ENCODE measurements at regions not wholly inside any gene's neighbourhood (a gene's known extent, or its start where the extent isn't known, plus 50 kb on each side); places are given as distances from the start of the nearest gene placed in this dataset.

DNA sequence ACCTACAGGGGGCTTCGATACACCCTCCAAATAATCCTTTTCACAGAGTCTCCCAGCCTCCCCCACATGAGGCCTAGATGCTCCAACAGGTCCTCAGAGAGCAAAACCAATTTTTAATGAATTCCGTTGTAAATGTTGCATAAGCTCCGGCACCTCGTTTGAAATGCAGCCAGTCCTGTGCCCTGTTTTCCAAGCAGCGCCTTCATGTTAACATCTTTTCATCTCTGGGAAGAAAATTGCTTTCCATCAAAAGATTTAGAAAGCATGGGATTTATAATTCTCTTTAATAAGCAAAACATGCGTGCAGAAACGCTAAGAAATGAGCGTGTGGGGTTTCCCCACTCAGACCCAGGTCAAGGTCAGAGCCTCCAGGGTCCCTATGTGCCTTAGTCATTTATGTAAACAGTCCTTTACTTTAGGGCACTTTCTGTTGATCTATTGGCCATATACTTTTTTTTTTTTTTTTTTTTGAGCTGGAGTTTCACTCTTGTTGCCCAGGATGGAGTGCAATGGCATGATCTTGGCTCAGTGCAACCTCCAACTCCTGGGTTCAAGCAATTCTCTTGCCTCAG, 177.5 kb upstream of the S1PR3 start:
- CTCF ChIA-PET = no interaction called here

GRCh38 chr9:88814577-88814976, 176.7 kb upstream of the S1PR3 start:
- H3K9me3 ChIP-seq (ENCODE audit: control insufficient read depth, insufficient read depth, low read length) = no peaks in the 10 kb centered on the region
- peak; percentile 43 for DNase-seq (ENCODE audit: low read depth, low spot score)
- no peak overlapping the region for H3K27ac ChIP-seq (ENCODE audit: low read depth, low read length)
- POLR2A ChIA-PET = interaction anchor here (0.6 to 1.6 kb wide), 2 partner anchors 68 to 574 kb away, joined by 3 to 4 read pairs; no protein-coding TSS in a partner anchor
- CTCF ChIA-PET = interaction anchor here (0.5 to 1.2 kb wide), 2 partner anchors 15 to 38 kb away, joined by 4 to 6 read pairs; no protein-coding TSS in a partner anchor
- H3K27me3 ChIP-seq (ENCODE audit: control insufficient read depth, insufficient read depth, low read length) = no peaks in the 10 kb centered on the region
- TF ChIP-seq CTCF (IDR thresholded peaks at IDR 0.05; ENCODE audit: low read depth, low read length) = no peak
- no peak overlapping the region for H3K4me3 ChIP-seq (ENCODE audit: low read depth, low read length)

More for the DNA sequence above, 177.5 kb upstream of the S1PR3 start:
- no peaks in the 10 kb centered on the region for H3K27me3 ChIP-seq (ENCODE audit: control insufficient read depth, insufficient read depth, low read length)
- TF ChIP-seq CTCF (IDR thresholded peaks at IDR 0.05; ENCODE audit: low read depth, low read length) = no peak
- DNase-seq (ENCODE audit: low read depth, low spot score) = no peak
- H3K9me3 ChIP-seq (ENCODE audit: control insufficient read depth, insufficient read depth, low read length) = no peaks in the 10 kb centered on the region
- no peak overlapping the region for H3K27ac ChIP-seq (ENCODE audit: low read depth, low read length)
- POLR2A ChIA-PET = interaction anchor here (0.6 to 1.6 kb wide), 3 partner anchors 67 to 574 kb away, joined by 3 to 4 read pairs (median 3); no protein-coding TSS in a partner anchor
- H3K4me3 ChIP-seq (ENCODE audit: low read depth, low read length) = no peak overlapping the region

GRCh38 chr9:88816141-88816540, 175.1 kb upstream of the S1PR3 start:
- H3K27ac ChIP-seq (ENCODE audit: low read depth, low read length) = no peak overlapping the region
- no peaks in the 10 kb centered on the region for H3K27me3 ChIP-seq (ENCODE audit: control insufficient read depth, insufficient read depth, low read length)
- CTCF ChIA-PET = no interaction called here
- DNase-seq (ENCODE audit: low read depth, low spot score) = no peak
- no peak for TF ChIP-seq CTCF (IDR thresholded peaks at IDR 0.05; ENCODE audit: low read depth, low read length)
- no peak overlapping the region for H3K4me3 ChIP-seq (ENCODE audit: low read depth, low read length)
- POLR2A ChIA-PET = no interaction called here
- H3K9me3 ChIP-seq (ENCODE audit: control insufficient read depth, insufficient read depth, low read length) = no peaks in the 10 kb centered on the region

- CTCF ChIA-PET = no interaction called here
- TF ChIP-seq CTCF (IDR thresholded peaks at IDR 0.05; ENCODE audit: low read depth, low read length) = no peak
- no peak overlapping the region for H3K4me3 ChIP-seq (ENCODE audit: low read depth, low read length)
- no peak for DNase-seq (ENCODE audit: low read depth, low spot score)
- H3K9me3 ChIP-seq (ENCODE audit: control insufficient read depth, insufficient read depth, low read length) = no peaks in the 10 kb centered on the region
- H3K27ac ChIP-seq (ENCODE audit: low read depth, low read length) = no peak overlapping the region
- no peaks in the 10 kb centered on the region for H3K27me3 ChIP-seq (ENCODE audit: control insufficient read depth, insufficient read depth, low read length)
- POLR2A ChIA-PET = no interaction called here
These were observed 174.7 kb upstream of the S1PR3 start for GRCh38 chr9:88816591-88816990.

DNA sequence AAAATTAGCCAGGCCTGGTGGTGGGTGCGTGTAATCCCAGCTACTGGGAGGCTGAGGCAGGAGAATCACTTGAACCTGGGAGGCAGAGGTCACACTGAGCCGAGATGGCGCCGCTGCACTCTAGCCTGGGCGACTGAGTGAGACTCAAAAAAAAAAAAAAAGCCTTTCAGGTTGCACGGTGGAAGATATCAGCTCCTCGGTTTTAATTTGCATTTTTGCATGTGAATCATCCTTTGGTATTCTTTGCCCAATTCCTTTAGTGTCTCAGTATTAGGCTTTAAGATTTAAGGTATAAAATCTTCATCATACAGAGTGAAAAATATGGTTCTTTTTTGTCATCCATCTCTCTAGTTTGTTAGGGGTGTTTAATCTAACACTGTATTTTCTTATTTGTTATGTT, 173.6 kb upstream of the S1PR3 start:
- CTCF ChIA-PET = no interaction called here
- POLR2A ChIA-PET = interaction anchor here (0.6 kb wide), 1 partner anchor 305 kb away, joined by 3 read pairs; no protein-coding TSS in a partner anchor

More for the DNA sequence above, 173.6 kb upstream of the S1PR3 start:
- Histone ChIP-seq H3K27me3 (ENCODE audit: control insufficient read depth, insufficient read depth, low read length) (no peaks in the 10 kb centered on the region), H3K9me3 (ENCODE audit: control insufficient read depth, insufficient read depth, low read length) (no peaks in the 10 kb centered on the region), H3K4me3 (ENCODE audit: low read depth, low read length) (no peak overlapping the region), H3K27ac (ENCODE audit: low read depth, low read length) (no peak overlapping the region)
- no peak for DNase-seq (ENCODE audit: low read depth, low spot score)
- no peak for TF ChIP-seq CTCF (IDR thresholded peaks at IDR 0.05; ENCODE audit: low read depth, low read length)
